ENCODE measurements at regions not wholly inside any gene's neighbourhood (a gene's known extent, or its start where the extent isn't known, plus 50 kb on each side); places are given as distances from the start of the nearest gene placed in this dataset.

DNA sequence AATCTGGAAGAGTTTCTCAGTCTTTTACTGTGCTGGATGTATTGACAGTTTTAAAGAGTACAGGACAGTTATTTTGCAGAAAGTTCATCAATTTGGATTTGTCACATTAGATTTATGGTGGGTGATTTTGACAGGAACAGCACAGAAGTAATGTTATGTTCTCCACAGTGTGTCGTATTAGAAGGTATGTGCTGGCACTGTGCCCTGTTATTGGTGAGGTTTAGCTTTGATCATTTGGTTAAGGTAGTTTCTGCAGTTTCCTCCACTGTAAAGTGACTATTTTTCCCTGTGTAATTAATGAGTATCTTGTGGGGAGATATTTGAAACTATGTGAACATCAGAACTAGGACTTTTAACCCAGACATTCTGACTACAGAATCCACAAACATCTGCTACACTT is 308.5 kb upstream of the TBX3 start:
- DNase-seq (ENCODE audit: low read depth in 2 of 2): no peak

DNA sequence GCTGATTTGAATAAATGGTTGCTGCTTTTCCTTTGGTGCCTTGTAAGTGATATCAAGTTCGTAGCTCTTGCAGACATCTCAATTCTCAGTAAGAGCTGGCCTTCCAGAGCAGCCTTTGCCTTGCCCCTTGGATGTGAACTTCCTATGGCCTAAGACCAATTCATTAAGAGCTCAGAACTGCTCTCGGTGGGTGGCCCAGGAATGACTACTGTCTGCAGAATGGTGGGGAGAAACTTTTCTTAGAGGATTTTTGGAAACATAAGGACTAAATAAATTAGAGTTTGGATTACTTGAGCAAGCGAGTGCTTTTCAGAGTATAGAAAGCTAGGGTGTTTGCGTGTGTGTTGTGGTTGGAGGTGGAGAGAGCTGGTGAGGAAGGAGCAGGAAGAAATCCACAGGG is 306.4 kb upstream of the TBX3 start:
- no peak for DNase-seq (ENCODE audit: low read depth in 2 of 2)

DNA sequence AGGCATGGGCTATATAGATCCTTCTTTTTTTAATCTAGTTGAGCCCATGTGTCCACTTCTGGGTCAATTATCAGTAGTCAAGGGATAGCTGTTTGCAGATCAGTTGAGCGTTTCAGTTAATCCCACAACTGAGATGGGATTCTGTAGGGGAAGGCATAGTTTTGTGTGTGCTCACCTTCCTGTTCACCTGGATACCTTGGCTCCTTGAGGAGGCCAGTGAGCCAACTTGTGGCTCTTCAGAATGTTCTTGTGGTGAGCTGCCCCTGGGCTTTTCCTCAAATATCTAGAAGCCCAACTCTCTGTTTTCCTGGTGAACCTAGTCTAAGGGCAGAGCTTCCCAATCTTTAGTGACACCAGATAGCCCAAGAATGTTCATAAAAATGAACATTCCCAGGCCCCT is 302.9 kb upstream of the TBX3 start:
- no peak for DNase-seq (ENCODE audit: low read depth in 2 of 2)

DNA sequence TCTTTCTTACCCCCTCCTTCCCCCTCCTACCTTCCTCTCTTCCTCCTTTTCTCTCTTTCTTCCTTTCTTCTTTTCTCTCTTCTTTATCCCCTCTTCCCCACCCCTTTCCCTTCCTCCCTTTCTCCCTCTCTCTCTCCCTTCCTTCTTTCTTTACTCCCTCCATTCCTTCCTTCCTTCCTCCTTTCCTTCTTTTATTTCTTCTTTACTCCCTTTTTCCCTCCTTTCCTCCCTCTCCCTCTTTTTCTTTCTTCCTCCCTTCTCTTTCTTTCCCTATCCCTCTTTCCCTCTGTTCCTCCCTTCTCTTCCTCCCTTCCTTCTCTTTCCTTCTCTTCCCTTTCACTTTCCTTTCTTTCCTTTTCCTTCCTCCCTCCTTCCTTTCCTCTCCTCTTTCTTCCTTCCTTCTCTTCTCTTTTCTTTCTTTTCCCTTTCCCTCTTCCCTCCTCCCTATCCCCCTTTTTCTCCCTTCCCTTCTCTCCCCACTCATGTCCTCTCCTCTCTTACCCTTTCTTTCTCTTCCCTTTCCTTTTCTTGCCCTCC is 302.3 kb upstream of the TBX3 start:
- DNase-seq (ENCODE audit: low read depth in 2 of 2): no peak

DNA sequence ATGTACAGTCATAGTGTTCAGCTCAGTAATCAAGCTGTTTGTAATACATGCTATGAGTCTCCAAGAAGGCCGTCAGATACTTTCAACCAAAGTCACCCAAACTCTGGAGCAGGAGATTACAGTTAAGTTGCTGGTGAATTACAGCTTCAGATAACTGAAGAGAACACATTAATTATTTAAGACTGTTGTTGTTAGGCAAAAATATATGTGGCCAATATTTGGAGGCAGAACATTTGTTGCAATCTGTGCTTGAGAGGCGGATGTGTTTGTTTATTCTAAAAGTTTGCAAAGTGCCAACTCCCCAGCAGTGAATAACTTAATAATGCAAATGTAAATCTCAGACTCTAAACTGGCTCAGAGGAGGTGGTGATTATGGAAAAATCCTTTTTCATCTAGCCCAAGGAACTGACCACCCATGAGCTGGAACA is 300.7 kb upstream of the TBX3 start:
- no peak for DNase-seq (ENCODE audit: low read depth in 2 of 2)

DNA sequence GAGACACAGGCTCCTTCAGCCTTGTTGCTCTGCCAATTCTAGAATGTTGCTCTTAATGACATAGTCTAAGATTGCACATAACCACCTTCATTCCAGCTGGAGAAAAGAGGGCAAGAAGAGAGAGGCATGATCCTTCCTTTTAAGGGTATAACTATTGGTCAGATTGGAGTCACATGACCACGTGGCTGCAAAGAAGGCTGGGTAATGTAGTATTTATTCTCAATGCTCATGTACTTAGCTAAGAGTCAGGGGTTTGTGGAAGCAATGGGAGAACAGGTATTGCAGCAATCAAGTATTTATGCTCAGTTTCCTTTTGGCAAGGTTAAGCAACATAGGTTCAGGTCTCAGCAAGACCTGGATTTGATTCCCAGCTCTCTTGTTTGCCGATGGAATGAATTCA is 298.8 kb upstream of the TBX3 start:
- no peak for DNase-seq (ENCODE audit: low read depth in 2 of 2)

DNA sequence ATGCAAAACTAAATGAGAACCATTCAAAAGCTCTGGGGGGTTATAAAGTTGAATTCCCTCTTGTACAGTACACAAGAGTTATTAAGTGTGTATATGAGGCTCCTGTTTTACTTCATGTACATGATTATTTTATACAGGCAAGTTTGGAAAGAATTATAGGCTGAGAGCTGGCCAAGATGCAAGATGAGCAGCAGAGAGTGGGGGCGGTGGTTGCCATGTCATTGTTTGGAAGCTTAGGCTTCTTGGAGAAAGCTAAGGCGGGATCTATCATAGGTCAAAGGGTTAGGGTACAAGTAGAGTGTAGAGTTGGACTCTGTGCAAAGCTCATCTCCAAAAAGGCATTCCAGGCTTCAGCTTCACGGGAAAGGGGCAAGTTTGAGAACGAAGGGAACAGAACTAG is 297.1 kb upstream of the TBX3 start:
- no peak for DNase-seq (ENCODE audit: low read depth in 2 of 2)

DNA sequence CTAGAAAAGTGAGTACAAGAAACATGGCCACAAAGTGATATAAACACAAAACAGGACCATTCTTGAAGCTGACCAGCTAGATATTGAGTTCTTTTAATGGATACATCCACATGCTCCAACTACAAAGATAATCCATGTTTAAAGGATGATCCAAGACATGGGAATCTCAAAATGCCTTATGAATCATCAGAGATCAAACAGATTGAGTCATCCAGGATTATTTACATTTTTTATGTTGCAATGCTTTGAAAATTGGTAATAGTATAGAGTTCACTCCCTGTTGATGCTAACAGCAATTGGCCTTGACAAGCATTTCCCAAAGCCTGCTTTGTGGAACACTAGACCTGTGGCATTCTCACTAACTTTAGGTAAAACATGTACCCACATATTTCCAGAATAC is 293.0 kb upstream of the TBX3 start:
- peak; percentile 47 to 61 for DNase-seq (ENCODE audit: low read depth in 2 of 2)

DNA sequence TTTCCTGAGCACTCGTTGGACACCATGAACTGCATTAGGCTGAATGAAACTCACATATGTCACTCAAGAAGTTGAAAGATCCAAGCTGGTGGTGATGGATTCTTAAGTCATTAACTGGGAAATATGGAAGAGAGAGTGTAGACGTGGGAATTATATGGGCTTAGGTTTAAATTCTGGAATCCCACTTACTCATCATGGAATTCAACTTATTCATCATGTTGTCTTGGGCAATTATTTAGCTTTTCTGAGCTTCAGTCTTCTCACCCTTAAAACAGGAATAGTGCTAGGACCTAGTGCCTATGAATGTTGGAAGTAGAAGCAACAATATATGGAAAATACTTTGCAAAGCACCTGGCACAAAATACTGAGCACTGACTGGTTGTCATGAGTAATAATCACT is 292.4 kb upstream of the TBX3 start:
- no peak for DNase-seq (ENCODE audit: low read depth in 2 of 2)

DNA sequence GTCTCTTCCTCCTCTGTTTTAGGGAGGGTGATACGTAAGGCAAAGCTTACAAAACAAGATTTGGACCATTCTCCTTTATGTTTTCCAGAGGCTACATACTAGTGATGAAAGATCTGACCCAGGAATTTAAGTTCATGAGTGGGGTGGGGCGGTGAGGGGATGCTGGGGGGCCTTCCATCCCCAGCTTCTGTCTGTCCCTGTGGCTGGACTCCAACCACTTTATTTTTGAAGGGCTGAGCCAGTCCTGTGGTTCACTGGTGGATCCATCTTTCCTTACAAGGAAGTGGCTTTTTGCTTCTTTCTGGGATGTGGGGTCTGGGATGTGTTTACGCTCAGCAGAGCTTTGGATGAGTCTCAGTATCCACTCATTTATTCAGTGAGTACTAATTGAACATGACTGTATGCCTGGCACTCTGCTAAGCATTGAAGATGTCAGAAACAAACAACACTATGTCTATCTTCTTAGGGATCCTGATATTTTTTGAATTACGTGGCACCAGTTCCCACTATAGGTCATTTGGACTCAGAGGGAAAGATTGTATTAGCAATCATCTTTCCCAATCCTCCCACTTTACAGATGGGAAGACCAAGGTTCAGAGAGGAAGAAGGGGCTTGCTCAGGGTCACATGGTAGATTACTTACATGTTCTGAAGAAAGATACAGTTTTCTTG is 291.8 kb upstream of the TBX3 start:
- no peak for DNase-seq (ENCODE audit: low read depth in 2 of 2)

DNA sequence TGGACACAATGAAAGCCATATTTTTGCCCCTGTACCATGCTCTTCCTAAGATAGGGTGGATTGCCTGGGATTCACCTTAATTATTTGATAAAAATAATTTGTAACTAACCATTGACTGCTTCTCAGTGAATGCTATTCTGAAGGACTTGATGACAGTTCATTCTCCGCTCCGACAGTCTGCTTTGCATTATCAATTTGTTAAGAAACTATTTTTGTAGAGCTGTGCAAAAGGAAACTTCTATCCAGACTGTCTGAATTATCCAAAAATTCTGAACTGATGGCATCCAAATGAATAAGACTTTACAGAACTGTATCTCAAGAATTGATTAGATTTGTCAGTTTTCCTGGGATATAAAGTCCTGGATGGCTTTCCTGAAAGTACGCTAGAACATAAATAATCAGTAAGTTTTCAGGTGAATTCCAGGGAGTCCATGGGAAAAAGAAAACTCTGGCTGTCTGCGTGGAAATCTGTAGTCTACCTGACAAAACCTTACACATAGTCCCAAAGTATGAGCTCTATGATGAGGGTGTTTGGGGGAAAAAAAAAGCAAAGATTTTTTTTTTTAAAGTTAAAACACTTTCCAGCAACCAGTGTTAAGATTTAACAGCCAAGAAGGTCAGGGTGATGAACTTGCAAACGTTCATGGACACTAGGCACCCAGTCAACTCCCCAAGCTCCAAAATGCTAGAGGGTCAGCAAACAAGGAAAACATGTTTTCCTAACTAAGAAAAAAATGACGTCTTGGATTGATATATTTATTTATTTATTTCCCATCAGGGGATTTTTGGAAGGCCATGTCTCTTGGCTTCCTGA is 291.1 kb upstream of the TBX3 start:
- no peak for DNase-seq (ENCODE audit: low read depth in 2 of 2)

DNA sequence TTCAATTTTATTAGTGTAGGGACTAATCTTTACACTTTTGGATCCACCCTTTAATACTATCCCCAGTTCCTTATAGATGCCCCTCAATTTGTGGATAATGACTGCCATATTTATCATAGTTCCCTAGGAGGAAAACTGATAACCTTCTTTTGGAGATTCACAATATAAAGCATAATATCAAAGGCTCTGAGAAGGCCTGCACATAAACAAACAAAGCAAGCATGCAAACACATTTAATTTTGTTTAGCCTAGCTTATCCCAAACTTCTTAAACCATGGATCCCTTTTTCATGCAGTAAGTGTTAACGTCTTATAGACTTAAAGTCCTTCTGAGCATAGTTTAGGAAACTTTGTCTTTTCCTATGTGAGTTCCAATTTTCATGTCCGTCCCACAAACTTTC is 290.4 kb upstream of the TBX3 start:
- DNase-seq (ENCODE audit: low read depth in 2 of 2): no peak

DNA sequence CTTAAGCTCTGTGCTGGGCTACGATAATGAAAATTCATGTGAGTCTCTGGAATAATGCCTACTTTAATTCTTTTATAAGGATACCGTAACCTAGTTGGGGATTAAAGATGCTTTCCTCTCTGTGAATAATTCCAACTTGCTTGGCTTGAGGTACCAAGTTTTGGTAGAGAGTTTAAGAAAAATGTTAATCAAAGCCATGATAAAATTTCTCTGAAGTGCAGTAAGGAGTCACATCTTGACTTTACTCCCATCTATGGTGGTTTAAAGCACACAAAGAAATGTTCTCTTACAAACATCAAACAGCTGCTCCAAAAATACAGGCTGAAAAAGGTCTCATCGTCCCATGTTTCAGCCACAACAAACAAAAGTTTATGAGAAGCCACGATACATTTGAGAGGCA is 284.8 kb upstream of the TBX3 start:
- no peak for DNase-seq (ENCODE audit: low read depth in 2 of 2)

DNA sequence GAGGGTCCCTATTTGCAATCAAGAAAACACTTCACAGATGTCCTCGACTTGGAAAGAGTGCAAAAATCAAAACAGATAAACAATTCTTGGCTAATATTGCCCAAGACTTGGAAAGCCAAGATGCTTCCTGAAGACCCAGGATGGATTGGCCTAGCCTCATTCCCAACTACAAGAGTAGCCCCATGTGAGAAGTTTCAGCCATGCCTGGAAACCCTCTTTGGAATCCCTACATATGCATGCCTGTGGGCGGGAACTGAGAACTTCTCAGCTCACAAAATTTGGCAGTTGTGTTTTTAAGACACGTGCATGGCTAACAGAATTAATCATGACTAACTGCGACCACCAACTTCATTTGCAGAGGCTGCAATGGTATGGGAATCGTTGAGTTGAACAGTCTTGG is 283.2 kb upstream of the TBX3 start:
- no peak for DNase-seq (ENCODE audit: low read depth in 2 of 2)

DNA sequence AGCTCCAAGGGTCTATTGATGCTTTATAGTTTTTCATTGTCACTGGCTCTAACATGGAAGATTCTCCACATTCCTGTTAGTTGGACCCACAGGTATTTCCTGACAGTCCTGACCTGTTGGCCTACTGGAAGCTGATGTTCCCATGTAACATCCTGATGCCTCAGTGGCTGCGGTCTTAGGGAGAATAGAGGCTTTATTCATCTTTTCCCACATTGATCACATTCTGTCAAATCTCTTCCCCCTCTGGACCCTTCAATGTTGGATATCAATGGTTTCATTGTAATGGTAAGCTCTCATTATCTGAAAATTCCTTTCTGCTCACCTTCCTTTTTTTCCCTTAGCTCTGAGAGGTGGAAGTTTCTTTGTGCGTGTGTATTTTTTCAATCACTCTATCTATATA is 280.9 kb upstream of the TBX3 start:
- DNase-seq (ENCODE audit: low read depth in 2 of 2): no peak

DNA sequence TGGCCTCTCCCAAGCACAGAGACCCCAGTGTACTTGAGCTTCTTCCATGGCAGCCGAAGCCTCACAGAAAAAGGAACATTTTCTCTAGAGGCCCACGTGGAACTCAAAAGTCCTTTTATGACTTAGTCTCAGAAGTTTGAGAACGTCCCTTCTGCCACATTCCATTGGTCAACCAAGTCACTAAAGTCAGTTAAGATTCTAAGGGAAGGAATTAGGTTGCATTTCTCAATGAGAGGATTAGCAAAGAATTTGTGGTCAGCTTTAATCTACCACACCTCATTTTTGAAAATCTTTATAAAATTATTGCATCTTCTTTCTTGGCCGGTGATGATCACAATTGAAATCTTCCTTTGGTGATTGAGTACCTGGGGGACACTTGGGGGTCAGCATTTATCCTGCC is 279.9 kb upstream of the TBX3 start:
- no peak for DNase-seq (ENCODE audit: low read depth in 2 of 2)

DNA sequence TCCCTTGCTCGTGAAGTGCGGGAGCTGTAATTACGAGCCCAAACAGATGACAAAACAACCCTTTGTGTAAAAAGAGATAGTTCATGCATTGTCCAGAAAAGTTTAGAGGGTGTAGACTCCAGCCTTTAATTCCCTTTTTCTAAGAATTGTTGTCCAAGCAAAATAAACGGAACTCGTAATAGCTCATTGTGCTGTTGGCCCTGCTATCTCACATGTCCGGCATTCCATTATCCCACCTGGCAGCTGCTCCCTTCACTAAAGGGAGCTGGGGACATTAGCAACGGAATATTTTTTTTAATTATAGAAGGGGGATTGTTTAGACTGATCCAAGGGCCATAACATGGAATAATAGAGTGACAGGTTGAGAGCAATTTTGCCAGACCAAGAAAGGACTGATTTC is 277.5 kb upstream of the TBX3 start:
- DNase-seq (ENCODE audit: low read depth in 2 of 2): no peak

DNA sequence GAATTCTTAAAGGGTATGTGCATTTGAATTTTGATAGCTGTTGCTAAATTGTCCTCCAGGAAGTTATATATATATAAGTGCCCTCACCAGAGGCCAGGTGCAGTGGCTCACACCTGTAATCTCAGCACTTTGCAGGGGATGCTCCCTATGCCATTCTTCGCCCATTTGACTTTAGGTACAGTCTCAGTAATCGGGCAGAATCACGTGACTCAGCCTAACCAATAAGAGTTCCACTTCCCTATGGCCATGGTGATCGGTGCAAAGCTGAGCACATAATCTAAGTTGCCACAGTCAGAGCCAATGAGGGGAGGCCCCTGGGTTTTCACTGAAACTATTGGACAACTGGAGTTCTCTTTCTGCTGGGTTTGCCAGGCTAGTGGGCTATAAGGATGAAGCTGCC is 274.6 kb upstream of the TBX3 start:
- no peak for DNase-seq (ENCODE audit: low read depth in 2 of 2)

DNA sequence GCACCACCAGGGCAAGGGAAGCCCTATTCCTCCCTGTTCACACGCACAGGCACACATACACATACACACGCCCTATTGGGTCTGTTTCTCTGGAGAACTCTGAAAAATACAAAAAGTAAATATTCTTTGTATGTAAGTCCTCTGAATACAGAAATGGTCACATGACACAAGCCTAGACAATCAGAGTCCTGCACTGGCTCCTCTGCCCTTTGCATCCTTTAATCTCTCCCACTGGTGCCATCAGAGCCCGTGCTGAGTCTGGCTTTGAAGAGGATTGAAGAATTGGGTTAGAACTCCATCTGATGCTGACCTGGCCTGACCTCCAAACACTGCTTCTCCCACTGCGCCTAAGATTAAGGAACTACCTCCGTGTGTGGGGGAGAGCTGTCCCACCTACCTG is 273.2 kb upstream of the TBX3 start:
- DNase-seq (ENCODE audit: low read depth in 2 of 2): no peak

DNA sequence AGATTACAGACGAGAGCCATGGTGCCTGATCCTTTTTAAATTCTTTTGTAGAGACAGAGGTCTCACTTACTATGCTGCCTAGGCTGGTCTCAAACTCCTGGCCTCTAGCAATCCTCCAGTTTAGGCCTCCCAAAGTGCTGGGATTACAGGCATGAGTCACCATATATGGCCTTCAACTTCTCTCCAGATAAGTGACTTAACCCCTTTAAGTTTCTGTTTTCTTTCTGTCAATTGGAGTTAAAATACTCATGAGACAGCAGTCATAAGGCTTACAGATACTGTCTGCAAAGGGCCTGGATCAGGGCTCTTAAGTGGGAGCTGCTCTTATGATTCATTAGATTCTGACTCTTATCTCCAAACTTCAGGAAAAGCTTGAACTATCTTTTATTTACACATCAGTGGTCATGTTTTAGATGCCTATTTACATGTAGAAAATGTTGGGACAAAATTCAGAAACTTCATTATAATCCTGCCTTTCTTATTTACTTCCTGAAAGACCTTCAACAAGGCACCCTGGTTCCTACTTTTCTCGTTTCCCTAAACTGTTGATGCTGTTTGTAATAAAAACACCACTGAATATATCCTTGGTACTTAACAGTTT is 271.5 kb upstream of the TBX3 start:
- DNase-seq (ENCODE audit: low read depth in 2 of 2): no peak

DNA sequence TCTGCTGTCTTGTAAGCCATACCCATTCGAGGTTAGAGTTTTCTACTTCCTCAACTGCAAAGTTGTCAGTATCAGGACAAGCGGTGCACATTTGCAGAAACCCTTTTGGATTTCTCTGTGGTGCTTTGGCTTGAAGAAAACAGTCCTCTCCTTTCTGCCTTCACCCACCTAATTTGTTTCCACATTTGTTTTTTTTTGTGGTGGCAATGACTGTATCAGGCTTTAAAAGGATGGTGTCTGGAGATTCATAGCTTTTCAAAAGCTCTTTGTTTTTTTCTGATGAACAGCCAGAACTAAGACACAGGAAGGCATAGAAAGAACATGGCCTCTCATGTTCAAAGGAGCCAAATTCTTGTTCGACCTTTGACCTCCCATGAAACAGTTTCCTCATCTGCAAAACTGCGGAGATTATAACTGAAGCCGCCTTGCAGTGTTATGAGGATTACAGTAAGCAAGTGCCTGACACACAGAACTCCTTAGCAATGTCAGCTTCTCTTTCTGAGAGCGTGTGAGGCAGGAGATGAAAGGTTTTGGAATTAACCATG is 270.6 kb upstream of the TBX3 start:
- DNase-seq (ENCODE audit: low read depth in 2 of 2): no peak

DNA sequence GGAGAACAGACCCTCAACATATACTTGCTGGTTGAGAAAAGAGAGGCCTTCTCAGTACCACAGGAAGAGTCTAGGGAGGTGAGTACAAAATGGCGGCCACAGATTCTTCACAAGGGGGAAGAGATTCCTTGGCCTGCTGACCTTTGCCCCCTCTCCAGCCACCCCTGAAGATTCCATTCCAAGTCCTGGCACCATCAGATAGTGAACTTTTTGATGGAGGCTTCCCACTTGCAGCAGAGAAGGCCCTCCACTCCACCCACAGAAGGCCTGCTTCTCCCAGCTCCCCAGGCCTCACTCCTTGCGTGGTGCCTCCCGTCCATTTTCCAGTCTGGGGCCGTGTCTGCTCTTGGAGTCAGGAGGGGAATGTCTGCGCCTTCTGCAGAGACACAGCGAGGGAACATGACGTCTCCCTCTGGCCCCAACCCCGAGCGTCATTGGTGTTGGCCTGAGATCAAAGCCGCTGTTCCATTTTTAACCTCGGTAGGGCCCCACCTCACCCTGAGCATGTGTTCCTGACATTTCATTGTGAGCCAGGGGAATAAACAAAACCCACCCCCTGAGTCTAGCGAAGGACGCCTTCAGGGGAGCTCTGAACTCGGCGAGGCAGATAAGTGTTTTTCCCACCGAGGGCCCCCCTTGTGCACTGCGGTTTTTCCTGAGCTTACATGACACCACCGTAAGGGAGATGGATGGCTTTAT is 268.7 kb upstream of the TBX3 start:
- no peak for DNase-seq (ENCODE audit: low read depth in 2 of 2)
